HFFc6 (cell line): ENCODE measurements at regions not wholly inside any gene's neighbourhood (a gene's known extent, or its start where the extent isn't known, plus 50 kb on each side); places are given as distances from the start of the nearest gene placed in this dataset.
A peak's percentile ranks its signal among the peaks of the same experiment; 100 is the strongest.

ENCODE experiments used
- DNase-seq: peaks from one replicate; pipeline ENCODE4 v3.0.0-alpha.2; 2018
- H3K27ac Mint-ChIP-seq: 2 replicates; pipeline ENCODE4 v1.8.0; 2020; ENCODE audit warnings: mild to moderate bottlenecking, mixed read lengths
- H3K27me3 Mint-ChIP-seq: 2 replicates; pipeline ENCODE4 v1.8.0; 2021; ENCODE audit warnings: mild to moderate bottlenecking, moderate library complexity, mixed read lengths; ENCODE audit not compliant: insufficient read depth
- H3K36me3 Mint-ChIP-seq: 2 replicates; pipeline ENCODE4 v1.8.0; 2021; ENCODE audit warnings: low read depth, mixed read lengths
- H3K4me1 Mint-ChIP-seq: 2 replicates; pipeline ENCODE4 v1.8.0; 2020; ENCODE audit warnings: low read depth, mixed read lengths
- H3K4me3 Mint-ChIP-seq: 2 replicates; pipeline ENCODE4 v1.8.0; 2020; ENCODE audit warnings: mild to moderate bottlenecking, moderate library complexity, mixed read lengths
- H3K9me3 Mint-ChIP-seq: 2 replicates; pipeline ENCODE4 v1.8.0; 2020; ENCODE audit warnings: mild to moderate bottlenecking, mixed read lengths
- CTCF ChIP-seq: fragments of 200-600 bp; sonication (generic); IDR thresholded peaks from 2 replicates; pipeline ENCODE4 v1.5.0; 2021; ENCODE audit warnings: antibody characterized with exemption, mild to moderate bottlenecking

GRCh38 chr11:29300420-29300819, 716.4 kb downstream of the KCNA4 start:
- H3K27me3 Mint-ChIP-seq = no peaks in the 10 kb centered on the region
- H3K4me1 Mint-ChIP-seq = peaks cover 91% of the 10 kb centered on the region
- H3K27ac Mint-ChIP-seq = peak overlapping the region; percentile 78
- TF ChIP-seq CTCF = no peak
- H3K4me3 Mint-ChIP-seq = peak overlapping the region; percentile 26
- peak; percentile 66 for DNase-seq
- peaks cover 23% of the 10 kb centered on the region for H3K36me3 Mint-ChIP-seq
- no peaks in the 10 kb centered on the region for H3K9me3 Mint-ChIP-seq

- Mint-ChIP-seq H3K27me3 (no peaks in the 10 kb centered on the region), H3K9me3 (no peaks in the 10 kb centered on the region), H3K27ac (no peak overlapping the region), H3K4me3 (no peak overlapping the region), H3K36me3 (peaks cover 11% of the 10 kb centered on the region; the same call in 1 of the 2 replicates), H3K4me1 (peaks cover 95% of the 10 kb centered on the region)
- no peak for TF ChIP-seq CTCF
- no peak for DNase-seq
These were observed 720.1 kb downstream of the KCNA4 start for GRCh38 chr11:29296680-29297079.

- no peaks in the 10 kb centered on the region for H3K9me3 Mint-ChIP-seq
- no peak for TF ChIP-seq CTCF
- no peaks in the 10 kb centered on the region for H3K27me3 Mint-ChIP-seq
- peak overlapping the region; percentile 25 for H3K27ac Mint-ChIP-seq
- peak overlapping the region; percentile 59 for H3K4me3 Mint-ChIP-seq
- peak; percentile 31 for DNase-seq
- H3K36me3 Mint-ChIP-seq = peaks cover 11% of the 10 kb centered on the region; the same call in 1 of the 2 replicates
- H3K4me1 Mint-ChIP-seq = peaks cover 72% of the 10 kb centered on the region
These were observed 723.0 kb downstream of the KCNA4 start for GRCh38 chr11:29293825-29294224.

- TF ChIP-seq CTCF = no peak
- H3K27ac Mint-ChIP-seq = peak overlapping the region; percentile 47
- H3K4me1 Mint-ChIP-seq = peaks cover 55% of the 10 kb centered on the region
- H3K36me3 Mint-ChIP-seq = no peaks in the 10 kb centered on the region
- DNase-seq = peak; percentile 93
- peak overlapping the region; percentile 73 for H3K4me3 Mint-ChIP-seq
- H3K9me3 Mint-ChIP-seq = no peaks in the 10 kb centered on the region
- no peaks in the 10 kb centered on the region; the same call in 1 of the 2 replicates for H3K27me3 Mint-ChIP-seq
These were observed 734.7 kb downstream of the KCNA4 start for GRCh38 chr11:29282088-29282487.

GRCh38 chr11:29281271-29281777, 735.5 kb downstream of the KCNA4 start:
- Mint-ChIP-seq H3K27me3 (no peaks in the 10 kb centered on the region; the same call in 1 of the 2 replicates), H3K27ac (peak overlapping the region; percentile 50; the same call in 1 of the 2 replicates), H3K9me3 (no peaks in the 10 kb centered on the region), H3K4me1 (peaks cover 58% of the 10 kb centered on the region), H3K36me3 (no peaks in the 10 kb centered on the region), H3K4me3 (peak overlapping the region; percentile 12; the same call in 1 of the 2 replicates)
- no peak for DNase-seq
- no peak for TF ChIP-seq CTCF
